PC-3 (cell line): ENCODE measurements at regions not wholly inside any gene's neighbourhood (a gene's known extent, or its start where the extent isn't known, plus 50 kb on each side); places are given as distances from the start of the nearest gene placed in this dataset.

Experiments
- EZH2 ChIP-seq: fragments of 300-600 bp; sonication (generic); IDR thresholded peaks from one replicate; pipeline ENCODE4 v1.6.1; 2017; ENCODE audit warnings: antibody characterized with exemption, mild to moderate bottlenecking, low read length; ENCODE audit not compliant: unreplicated experiment
- TF ChIP-seq, protein P1 (sequence below): fragments of 300-600 bp; sonication (generic); conservative IDR thresholded peaks from 2 replicates; pipeline ENCODE4 v1.5.1; 2017; ENCODE audit warnings: antibody characterized with exemption, low read depth, mild to moderate bottlenecking, low read length

DNA sequence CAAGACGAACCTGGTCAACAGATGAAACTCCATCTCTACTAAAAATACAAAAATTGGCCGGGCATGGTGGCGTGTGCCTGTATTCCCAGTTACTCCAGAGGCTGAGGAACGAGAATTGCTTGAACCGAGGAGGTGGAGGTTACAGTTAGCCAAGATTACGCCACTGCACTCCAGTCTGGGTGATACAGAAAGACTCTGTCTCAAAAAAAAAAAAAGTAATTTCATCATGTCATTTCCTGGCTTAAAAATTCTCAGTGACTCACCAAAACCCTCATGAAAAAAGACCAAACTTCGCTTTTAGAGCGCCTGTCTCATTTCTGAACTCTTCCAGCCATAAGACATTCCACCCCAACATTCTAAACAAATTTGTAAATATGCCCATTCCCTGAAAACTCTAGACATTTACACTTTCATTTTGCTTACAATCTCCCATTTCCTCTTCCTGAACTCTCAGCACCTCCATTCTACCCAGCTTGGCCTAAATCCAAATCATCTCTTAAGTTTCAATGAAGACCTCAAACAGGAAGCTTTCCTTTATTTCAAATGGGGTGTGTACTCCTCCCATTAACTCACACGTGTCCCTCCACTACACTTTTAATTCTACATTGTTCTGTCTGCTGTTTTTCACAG lies 50.5 kb upstream of the PRRC2C start:
- TF ChIP-seq, protein P1, sequence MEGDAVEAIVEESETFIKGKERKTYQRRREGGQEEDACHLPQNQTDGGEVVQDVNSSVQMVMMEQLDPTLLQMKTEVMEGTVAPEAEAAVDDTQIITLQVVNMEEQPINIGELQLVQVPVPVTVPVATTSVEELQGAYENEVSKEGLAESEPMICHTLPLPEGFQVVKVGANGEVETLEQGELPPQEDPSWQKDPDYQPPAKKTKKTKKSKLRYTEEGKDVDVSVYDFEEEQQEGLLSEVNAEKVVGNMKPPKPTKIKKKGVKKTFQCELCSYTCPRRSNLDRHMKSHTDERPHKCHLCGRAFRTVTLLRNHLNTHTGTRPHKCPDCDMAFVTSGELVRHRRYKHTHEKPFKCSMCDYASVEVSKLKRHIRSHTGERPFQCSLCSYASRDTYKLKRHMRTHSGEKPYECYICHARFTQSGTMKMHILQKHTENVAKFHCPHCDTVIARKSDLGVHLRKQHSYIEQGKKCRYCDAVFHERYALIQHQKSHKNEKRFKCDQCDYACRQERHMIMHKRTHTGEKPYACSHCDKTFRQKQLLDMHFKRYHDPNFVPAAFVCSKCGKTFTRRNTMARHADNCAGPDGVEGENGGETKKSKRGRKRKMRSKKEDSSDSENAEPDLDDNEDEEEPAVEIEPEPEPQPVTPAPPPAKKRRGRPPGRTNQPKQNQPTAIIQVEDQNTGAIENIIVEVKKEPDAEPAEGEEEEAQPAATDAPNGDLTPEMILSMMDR, result no peak
- TF ChIP-seq EZH2, result no peak
